ENCODE measurements at regions not wholly inside any gene's neighbourhood (a gene's known extent, or its start where the extent isn't known, plus 50 kb on each side); places are given as distances from the start of the nearest gene placed in this dataset.

DNA sequence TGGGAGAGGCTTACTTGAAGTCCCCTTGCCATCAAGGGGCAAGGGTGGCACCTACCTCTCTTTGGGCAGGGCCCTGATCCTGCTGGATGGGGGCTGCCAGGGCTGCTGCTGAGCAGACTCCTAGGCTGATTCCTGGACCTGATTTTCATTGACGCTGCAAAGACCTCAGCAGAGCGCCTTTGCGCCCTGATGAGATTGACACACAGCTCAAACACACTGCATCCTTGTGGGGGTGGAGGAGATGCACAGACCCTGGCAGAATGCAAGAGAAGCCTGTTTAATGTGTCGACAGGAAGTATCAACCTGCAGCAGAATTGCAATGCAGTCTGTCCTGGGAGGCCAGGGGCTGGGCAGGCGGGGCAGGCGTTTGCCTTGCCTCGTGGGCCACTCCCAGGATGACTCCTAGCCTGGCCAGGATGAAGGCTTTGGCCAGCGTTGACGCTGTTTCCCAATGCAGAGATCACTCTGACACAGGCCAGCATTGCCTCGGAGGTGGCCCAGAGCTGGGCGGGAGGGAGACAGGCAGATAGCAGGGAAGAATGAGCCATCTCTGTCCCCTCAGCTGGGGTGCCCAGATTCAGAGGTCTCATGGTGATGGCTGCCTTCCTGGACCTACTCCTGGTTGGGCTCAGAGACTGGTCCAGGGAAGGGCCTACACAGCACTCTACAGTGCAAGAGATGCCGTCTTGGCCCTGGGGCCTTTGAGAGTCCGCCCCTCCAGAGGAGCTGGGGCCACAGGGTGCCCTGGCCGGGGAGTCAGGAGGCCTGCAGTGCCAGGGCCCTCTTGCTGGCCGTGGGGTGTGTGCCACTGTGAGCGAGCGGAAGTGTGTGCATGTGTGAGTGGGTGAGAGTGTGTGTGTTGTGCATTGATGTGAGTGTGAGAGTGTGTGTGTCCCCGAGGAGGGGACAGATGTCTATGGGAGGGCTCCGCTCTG, 108.3 kb downstream of the KIF26A start (continued):
- TF ChIP-seq TP53 (CRISPR knock-in tag; IDR thresholded peaks at IDR 0.05) (no peak), ZNF219 (CRISPR knock-in tag; IDR thresholded peaks at IDR 0.05; ENCODE audit: borderline replicate concordance) (no peak), TCF7 (CRISPR knock-in tag; IDR thresholded peaks at IDR 0.05; ENCODE audit: low read depth) (no peak), ZNF416 (CRISPR knock-in tag; IDR thresholded peaks at IDR 0.05) (no peak), GABPB1 (CRISPR knock-in tag; IDR thresholded peaks at IDR 0.05) (no peak), ZNF138 (CRISPR knock-in tag; conservative IDR thresholded peaks at IDR 0.05) (no peak), NFATC4 (CRISPR knock-in tag; IDR thresholded peaks at IDR 0.05) (no peak), ZNF263 (CRISPR knock-in tag; IDR thresholded peaks at IDR 0.05; ENCODE audit: low read depth) (no peak), SOX15 (CRISPR knock-in tag; IDR thresholded peaks at IDR 0.05) (no peak), CBFB (CRISPR knock-in tag; IDR thresholded peaks at IDR 0.05; ENCODE audit: low read depth) (no peak)
- TF ChIP-seq, protein P1, sequence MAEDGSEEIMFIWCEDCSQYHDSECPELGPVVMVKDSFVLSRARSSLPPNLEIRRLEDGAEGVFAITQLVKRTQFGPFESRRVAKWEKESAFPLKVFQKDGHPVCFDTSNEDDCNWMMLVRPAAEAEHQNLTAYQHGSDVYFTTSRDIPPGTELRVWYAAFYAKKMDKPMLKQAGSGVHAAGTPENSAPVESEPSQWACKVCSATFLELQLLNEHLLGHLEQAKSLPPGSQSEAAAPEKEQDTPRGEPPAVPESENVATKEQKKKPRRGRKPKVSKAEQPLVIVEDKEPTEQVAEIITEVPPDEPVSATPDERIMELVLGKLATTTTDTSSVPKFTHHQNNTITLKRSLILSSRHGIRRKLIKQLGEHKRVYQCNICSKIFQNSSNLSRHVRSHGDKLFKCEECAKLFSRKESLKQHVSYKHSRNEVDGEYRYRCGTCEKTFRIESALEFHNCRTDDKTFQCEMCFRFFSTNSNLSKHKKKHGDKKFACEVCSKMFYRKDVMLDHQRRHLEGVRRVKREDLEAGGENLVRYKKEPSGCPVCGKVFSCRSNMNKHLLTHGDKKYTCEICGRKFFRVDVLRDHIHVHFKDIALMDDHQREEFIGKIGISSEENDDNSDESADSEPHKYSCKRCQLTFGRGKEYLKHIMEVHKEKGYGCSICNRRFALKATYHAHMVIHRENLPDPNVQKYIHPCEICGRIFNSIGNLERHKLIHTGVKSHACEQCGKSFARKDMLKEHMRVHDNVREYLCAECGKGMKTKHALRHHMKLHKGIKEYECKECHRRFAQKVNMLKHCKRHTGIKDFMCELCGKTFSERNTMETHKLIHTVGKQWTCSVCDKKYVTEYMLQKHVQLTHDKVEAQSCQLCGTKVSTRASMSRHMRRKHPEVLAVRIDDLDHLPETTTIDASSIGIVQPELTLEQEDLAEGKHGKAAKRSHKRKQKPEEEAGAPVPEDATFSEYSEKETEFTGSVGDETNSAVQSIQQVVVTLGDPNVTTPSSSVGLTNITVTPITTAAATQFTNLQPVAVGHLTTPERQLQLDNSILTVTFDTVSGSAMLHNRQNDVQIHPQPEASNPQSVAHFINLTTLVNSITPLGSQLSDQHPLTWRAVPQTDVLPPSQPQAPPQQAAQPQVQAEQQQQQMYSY (CRISPR knock-in tag; IDR thresholded peaks at IDR 0.05): no peak

DNA sequence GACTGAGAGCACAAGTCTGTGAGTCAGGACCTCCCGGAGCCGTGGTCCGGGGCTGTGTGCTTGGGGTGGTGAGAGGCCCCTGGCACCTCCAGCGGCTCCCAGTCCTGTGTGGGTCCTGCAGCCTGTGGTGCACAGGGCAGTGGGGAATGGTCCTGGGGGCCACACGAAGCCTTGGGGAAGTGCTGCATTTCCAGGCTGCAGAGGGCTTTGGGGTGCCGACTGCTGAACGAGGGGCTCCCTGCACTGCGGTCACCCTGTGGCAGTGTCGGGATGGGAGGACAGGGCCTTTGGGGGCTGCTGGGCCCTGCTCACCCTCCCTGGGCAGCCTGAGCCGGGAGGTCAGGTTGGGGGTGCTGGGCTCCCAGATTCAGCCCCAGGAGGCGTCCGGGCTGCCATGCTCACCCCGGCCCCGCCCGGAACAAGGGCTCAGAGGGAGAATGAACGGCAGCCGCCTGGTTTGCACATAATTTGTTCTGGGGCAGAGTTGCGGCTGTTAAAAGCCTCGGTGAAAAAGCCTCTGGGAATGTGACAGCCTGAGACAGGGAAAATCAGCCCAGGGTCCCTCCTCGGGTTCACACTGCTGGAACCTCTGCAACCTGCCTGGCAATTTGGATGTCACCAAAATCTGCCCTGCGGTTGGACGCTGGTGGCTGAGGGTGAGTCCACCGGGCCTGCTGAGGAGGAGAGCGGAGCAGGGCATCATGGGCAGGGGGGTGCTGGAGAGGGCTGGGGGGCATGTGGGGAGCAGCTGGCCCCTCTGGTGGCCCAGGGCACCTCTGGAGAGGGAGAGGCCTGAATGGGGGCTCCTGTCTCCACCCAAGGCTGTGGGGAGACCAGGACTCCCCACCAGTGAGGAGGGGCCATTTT, 109.2 kb downstream of the KIF26A start:
- no peaks in the 10 kb centered on the region for H3K4me1 Mint-ChIP-seq
- no peak for DNase-seq (ENCODE audit: low spot score)
- H3K36me3 Mint-ChIP-seq: 0 out of 2 replicates have a peak, but pooled peaks cover 3% of the 10 kb centered on the region
- peaks cover 19% of the 10 kb centered on the region for H3K9me3 Mint-ChIP-seq
- ChIA-PET CTCF (no interaction called here), POLR2A (no interaction called here)
- no peak overlapping the region for H3K4me3 Mint-ChIP-seq
- TF ChIP-seq, protein P2, sequence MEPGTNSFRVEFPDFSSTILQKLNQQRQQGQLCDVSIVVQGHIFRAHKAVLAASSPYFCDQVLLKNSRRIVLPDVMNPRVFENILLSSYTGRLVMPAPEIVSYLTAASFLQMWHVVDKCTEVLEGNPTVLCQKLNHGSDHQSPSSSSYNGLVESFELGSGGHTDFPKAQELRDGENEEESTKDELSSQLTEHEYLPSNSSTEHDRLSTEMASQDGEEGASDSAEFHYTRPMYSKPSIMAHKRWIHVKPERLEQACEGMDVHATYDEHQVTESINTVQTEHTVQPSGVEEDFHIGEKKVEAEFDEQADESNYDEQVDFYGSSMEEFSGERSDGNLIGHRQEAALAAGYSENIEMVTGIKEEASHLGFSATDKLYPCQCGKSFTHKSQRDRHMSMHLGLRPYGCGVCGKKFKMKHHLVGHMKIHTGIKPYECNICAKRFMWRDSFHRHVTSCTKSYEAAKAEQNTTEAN (CRISPR knock-in tag; IDR thresholded peaks at IDR 0.05): no peak
- TF ChIP-seq RELA (CRISPR knock-in tag; IDR thresholded peaks at IDR 0.05; ENCODE audit: borderline replicate concordance) (no peak), TEAD4 (CRISPR knock-in tag; IDR thresholded peaks at IDR 0.05) (no peak), ZNF121 (CRISPR knock-in tag; IDR thresholded peaks at IDR 0.05) (no peak), ESRRA (CRISPR knock-in tag; IDR thresholded peaks at IDR 0.05; ENCODE audit: borderline replicate concordance) (no peak), HMGA2 (CRISPR knock-in tag; IDR thresholded peaks at IDR 0.05) (no peak), OVOL2 (CRISPR knock-in tag; IDR thresholded peaks at IDR 0.05; ENCODE audit: borderline replicate concordance) (no peak), NR2C2 (CRISPR knock-in tag; IDR thresholded peaks at IDR 0.05) (no peak), FOXK1 (CRISPR knock-in tag; IDR thresholded peaks at IDR 0.05) (no peak)
- TF ChIP-seq, protein P3, sequence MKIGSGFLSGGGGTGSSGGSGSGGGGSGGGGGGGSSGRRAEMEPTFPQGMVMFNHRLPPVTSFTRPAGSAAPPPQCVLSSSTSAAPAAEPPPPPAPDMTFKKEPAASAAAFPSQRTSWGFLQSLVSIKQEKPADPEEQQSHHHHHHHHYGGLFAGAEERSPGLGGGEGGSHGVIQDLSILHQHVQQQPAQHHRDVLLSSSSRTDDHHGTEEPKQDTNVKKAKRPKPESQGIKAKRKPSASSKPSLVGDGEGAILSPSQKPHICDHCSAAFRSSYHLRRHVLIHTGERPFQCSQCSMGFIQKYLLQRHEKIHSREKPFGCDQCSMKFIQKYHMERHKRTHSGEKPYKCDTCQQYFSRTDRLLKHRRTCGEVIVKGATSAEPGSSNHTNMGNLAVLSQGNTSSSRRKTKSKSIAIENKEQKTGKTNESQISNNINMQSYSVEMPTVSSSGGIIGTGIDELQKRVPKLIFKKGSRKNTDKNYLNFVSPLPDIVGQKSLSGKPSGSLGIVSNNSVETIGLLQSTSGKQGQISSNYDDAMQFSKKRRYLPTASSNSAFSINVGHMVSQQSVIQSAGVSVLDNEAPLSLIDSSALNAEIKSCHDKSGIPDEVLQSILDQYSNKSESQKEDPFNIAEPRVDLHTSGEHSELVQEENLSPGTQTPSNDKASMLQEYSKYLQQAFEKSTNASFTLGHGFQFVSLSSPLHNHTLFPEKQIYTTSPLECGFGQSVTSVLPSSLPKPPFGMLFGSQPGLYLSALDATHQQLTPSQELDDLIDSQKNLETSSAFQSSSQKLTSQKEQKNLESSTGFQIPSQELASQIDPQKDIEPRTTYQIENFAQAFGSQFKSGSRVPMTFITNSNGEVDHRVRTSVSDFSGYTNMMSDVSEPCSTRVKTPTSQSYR (CRISPR knock-in tag; IDR thresholded peaks at IDR 0.05): no peak
- H3K27ac Mint-ChIP-seq: no peak overlapping the region
- ATAC-seq: no peak
- H3K27me3 Mint-ChIP-seq (ENCODE audit: low read depth): no peaks in the 10 kb centered on the region

Measured in WTC11 (cell line).